Activated CD4-positive, CD25-positive, alpha-beta regulatory T cell treated with anti-CD3 and anti-CD28 coated beads, Interleukin-2, amount 50 U/mL, for 24 hours (primary cell): ENCODE measurements at regions not wholly inside any gene's neighbourhood (a gene's known extent, or its start where the extent isn't known, plus 50 kb on each side); places are given as distances from the start of the nearest gene placed in this dataset.

Source experiments
- ATAC-seq, 2 donors: fragments of 150-1000 bp; cut with Tn5 transposase; one replicate each; pipeline ENCODE4 v1.10.0; 2021; ENCODE audit warnings: mild to moderate bottlenecking in 1 of 2, moderate library complexity in 1 of 2

- no peak for ATAC-seq
Observed at GRCh38 chr12:111069886-111070285, 149.5 kb upstream of the MYL2 start.

GRCh38 chr12:111068290-111068689, 147.9 kb upstream of the MYL2 start:
- ATAC-seq = peak in 1 of 2 donors; percentile 17

- no peak for ATAC-seq
Observed at GRCh38 chr12:111067498-111067897, 147.1 kb upstream of the MYL2 start.

GRCh38 chr12:111066744-111067437, 146.5 kb upstream of the MYL2 start:
- ATAC-seq = peak in 1 of 2 donors; percentile 33

- no peak for ATAC-seq
Observed at GRCh38 chr12:111064982-111065381, 144.6 kb upstream of the MYL2 start.

- no peak for ATAC-seq
Observed at GRCh38 chr12:111064154-111064553, 143.8 kb upstream of the MYL2 start.

GRCh38 chr12:111063295-111064026, 143.1 kb upstream of the MYL2 start:
- ATAC-seq = no peak

GRCh38 chr12:111057701-111058425, 137.5 kb upstream of the MYL2 start:
- no peak for ATAC-seq

- ATAC-seq = peak; percentile 93 to 94
Observed at GRCh38 chr12:111056618-111057521, 136.5 kb upstream of the MYL2 start.

GRCh38 chr12:111055181-111055880, 135.0 kb upstream of the MYL2 start:
- ATAC-seq = no peak

GRCh38 chr12:111048991-111049390, 128.6 kb upstream of the MYL2 start:
- ATAC-seq = no peak

GRCh38 chr12:111046896-111047295, 126.5 kb upstream of the MYL2 start:
- ATAC-seq = no peak

GRCh38 chr12:111045941-111046340, 125.6 kb upstream of the MYL2 start:
- ATAC-seq = no peak

- no peak for ATAC-seq
Observed at GRCh38 chr12:111041091-111041490, 120.7 kb upstream of the MYL2 start.

GRCh38 chr12:111040690-111041089, 120.3 kb upstream of the MYL2 start:
- no peak for ATAC-seq

GRCh38 chr12:111038941-111039340, 118.6 kb upstream of the MYL2 start:
- no peak for ATAC-seq

GRCh38 chr12:111038077-111038476, 117.7 kb upstream of the MYL2 start:
- ATAC-seq = no peak

- ATAC-seq = no peak
Observed at GRCh38 chr12:111037047-111037446, 116.7 kb upstream of the MYL2 start.

GRCh38 chr12:111035578-111036301, 115.4 kb upstream of the MYL2 start:
- ATAC-seq = no peak

GRCh38 chr12:111034886-111035577, 114.7 kb upstream of the MYL2 start:
- ATAC-seq = no peak
